K562 (cell line): ENCODE measurements at regions not wholly inside any gene's neighbourhood (a gene's known extent, or its start where the extent isn't known, plus 50 kb on each side); places are given as distances from the start of the nearest gene placed in this dataset.

Experiments used
- ATAC-seq: fragments of 200-7000 bp; cut with Tn5 transposase; 3 replicates; pipeline ENCODE4 v1.9.1; 2020; ENCODE audit warnings: moderate library complexity
- BruUV-seq: library from RNA; stranded (reverse); fragments of 400-500 nt; replicated peaks from 2 replicates; lab custom pipeline; 2021; lab: Mats Ljungman, UMichigan
- CTCF ChIA-PET: fragments of 300-600 bp; formaldehyde crosslinking; extraction: SDS; loops from one replicate; lab custom pipeline; 2021; ENCODE audit warnings: low intra/inter-chr PET ratio; lab: Yijun Ruan, JAX
- POLR2A ChIA-PET: fragments of 300-600, 350-650 bp; sonication (Branson Sonifier 250); formaldehyde crosslinking; extraction: SDS; loops from one replicate; lab custom pipeline; 2021; ENCODE audit warnings: antibody characterized with exemption, inconsistent platforms; lab: Yijun Ruan, JAX
- DNase-seq, 4 experiments: peaks; one replicate each; pipeline versions ENCODE4 v3.0.0 to v3.0.0-alpha.2; 2011 to 2018; ENCODE audit warnings: low spot score in 3 of 4, mixed read lengths in 3 of 4; ENCODE audit errors: extremely low read depth in 1 of 4
- FAIRE-seq: peaks from 2 replicates; lab custom pipeline; 2011; peaks lifted over from hg19 to GRCh38; lab: Jason Lieb, UNC
- H2AFZ ChIP-seq: 2 replicates; pipeline ENCODE4 v1.6.0; 2011; ENCODE audit warnings: low read depth, low read length, control low read depth, inconsistent platforms
- H3K27ac ChIP-seq: fragments of 200-600 bp; 3 replicates; pipeline ENCODE4 v1.8.0; 2011; ENCODE audit warnings: low read depth, mild to moderate bottlenecking, control low read depth, inconsistent platforms, low read length, moderate library complexity, mixed read lengths; ENCODE audit errors: extremely low read depth
- H3K27me3 ChIP-seq, 2 experiments: fragments of 300-600 bp in 1 of 2; 2 replicates in 1 of 2; 3 replicates in 1 of 2; pipeline versions ENCODE4 v1.6.0 to v1.8.0; 2011; ENCODE audit warnings: inconsistent platforms in 2 of 2, low read length in 2 of 2, mild to moderate bottlenecking in 1 of 2, mixed read lengths in 1 of 2, moderate library complexity in 1 of 2; ENCODE audit not compliant: control insufficient read depth in 2 of 2, insufficient read depth in 2 of 2
- H3K36me3 ChIP-seq: fragments of 300-600 bp; 3 replicates; pipeline ENCODE4 v1.8.0; 2011; ENCODE audit warnings: mild to moderate bottlenecking, low read length, inconsistent platforms; ENCODE audit not compliant: control insufficient read depth, insufficient read depth
- H3K4me1 ChIP-seq, 2 experiments: fragments of 200-600 bp in 1 of 2; replicated peaks in 1 of 2; 2 replicates in 1 of 2; 3 replicates in 1 of 2; pipeline versions ENCODE4 v1.5.1 to v1.8.0; 2011; ENCODE audit warnings: inconsistent platforms in 2 of 2, low read length in 2 of 2, mild to moderate bottlenecking in 1 of 2, mixed read lengths in 1 of 2, moderate library complexity in 1 of 2; ENCODE audit not compliant: control insufficient read depth in 2 of 2, insufficient read depth in 2 of 2
- H3K4me2 ChIP-seq: 2 replicates; pipeline ENCODE4 v1.6.1; 2011; ENCODE audit warnings: low read length, control low read depth, inconsistent platforms, mixed read lengths; ENCODE audit not compliant: insufficient read depth
- H3K4me3 ChIP-seq: fragments of 200-600 bp; sonication (generic), shearing (Covaris generic); 2 replicates; pipeline ENCODE4 v1.5.1; 2016; ENCODE audit warnings: control low read depth, inconsistent platforms
- H3K79me2 ChIP-seq: fragments of 200-600 bp; 3 replicates; pipeline ENCODE4 v1.8.0; 2011; ENCODE audit warnings: low read length, inconsistent platforms; ENCODE audit not compliant: control insufficient read depth, insufficient read depth
- H3K9ac ChIP-seq, 2 experiments: 2 replicates each; pipeline versions ENCODE4 v1.6.0 to v1.6.1; 2011; ENCODE audit warnings: low read depth in 2 of 2, low read length in 2 of 2, control low read depth in 1 of 2, inconsistent platforms in 1 of 2, mild to moderate bottlenecking in 1 of 2, mixed read lengths in 1 of 2; ENCODE audit not compliant: insufficient read depth in 1 of 2
- H3K9me1 ChIP-seq: one replicate; pipeline ENCODE4 v1.6.0; 2011; ENCODE audit warnings: inconsistent platforms, mild to moderate bottlenecking, low read length, moderate library complexity; ENCODE audit not compliant: control insufficient read depth, insufficient read depth
- H3K9me3 ChIP-seq: replicated peaks from 2 replicates; pipeline ENCODE4 v1.5.1; 2011; ENCODE audit warnings: low read depth, low read length, inconsistent platforms; ENCODE audit not compliant: control insufficient read depth, insufficient read depth
- H4K20me1 ChIP-seq: replicated peaks from 2 replicates; pipeline ENCODE4 v1.6.1; 2011; ENCODE audit warnings: low read length, inconsistent platforms, mixed read lengths; ENCODE audit not compliant: control insufficient read depth, insufficient read depth
- ARID4B ChIP-seq: sonication (generic); formaldehyde crosslinking; IDR thresholded peaks from 2 replicates; pipeline ENCODE4 v1.8.0; 2022; ENCODE audit warnings: mild to moderate bottlenecking, missing genetic modification reagents
- BDP1 ChIP-seq: IDR thresholded peaks from 3 replicates; pipeline ENCODE4 v1.6.1; 2011; ENCODE audit not compliant: insufficient read length, insufficient read depth
- C11orf30 ChIP-seq: fragments of 450-650 bp; IDR thresholded peaks from 2 replicates; pipeline ENCODE4 v1.6.1; 2016; ENCODE audit warnings: low read depth, mild to moderate bottlenecking
- FOXA1 ChIP-seq: fragments of 450-650 bp; IDR thresholded peaks from 2 replicates; pipeline ENCODE4 v1.6.1; 2016; ENCODE audit warnings: mild to moderate bottlenecking, borderline replicate concordance
- HNRNPL ChIP-seq: fragments of 200-400 bp; formaldehyde crosslinking; IDR thresholded peaks from 2 replicates; pipeline ENCODE4 v1.6.1; 2017; ENCODE audit warnings: low read depth, mild to moderate bottlenecking, low read length
- MAFF ChIP-seq: IDR thresholded peaks from 2 replicates; pipeline ENCODE4 v1.6.1; 2012; ENCODE audit warnings: low read length, improper control_type of control experiment
- MAFG ChIP-seq: fragments of 450-650 bp; conservative IDR thresholded peaks from 2 replicates; pipeline ENCODE4 v1.6.1; 2016; ENCODE audit warnings: missing genetic modification characterization, missing compliant biosample characterization
- NFE2L1 ChIP-seq: fragments of 450-650 bp; IDR thresholded peaks from 2 replicates; pipeline ENCODE4 v1.6.1; 2016; ENCODE audit warnings: missing genetic modification characterization, low read depth, mild to moderate bottlenecking, missing compliant biosample characterization, moderate library complexity, borderline replicate concordance
- POLR2B ChIP-seq: fragments of 450-650 bp; IDR thresholded peaks from 2 replicates; pipeline ENCODE4 v1.6.1; 2018; ENCODE audit warnings: low read depth; ENCODE audit not compliant: partially characterized antibody
- SREBF1 ChIP-seq: fragments of 150-350 bp; IDR thresholded peaks from 2 replicates; pipeline ENCODE4 v1.6.1; 2014; ENCODE audit warnings: antibody characterized with exemption, low read depth, low read length, borderline replicate concordance
- ZNF324 ChIP-seq: fragments of 250-450 bp; sonication (Bioruptor Pico); IDR thresholded peaks from 2 replicates; pipeline ENCODE4 v1.4.0; 2020; ENCODE audit warnings: mild to moderate bottlenecking
- ZNF764 ChIP-seq: fragments of 250-450 bp; sonication (Bioruptor Pico); IDR thresholded peaks from 2 replicates; pipeline ENCODE4 v1.4.0; 2020; ENCODE audit warnings: low read depth, mild to moderate bottlenecking, moderate library complexity
- ZSCAN32 ChIP-seq: fragments of 450-650 bp; formaldehyde crosslinking; IDR thresholded peaks from 2 replicates; pipeline ENCODE4 v1.4.0; 2020; ENCODE audit warnings: mild to moderate bottlenecking, moderate library complexity
- WGBS: fragments of 100-300 bp; shearing (Covaris generic); methylation state at CpG from one replicate; pipeline ENCODE4 v1.1.6; 2016; ENCODE audit warnings: low coverage, mixed read lengths; ENCODE audit not compliant: insufficient coverage; ENCODE audit errors: missing lambda C conversion rate; 5-methylcytosine and 5-hydroxymethylcytosine counted together
- in situ Hi-C: fragments of 300-500 bp; cut with MboI; formaldehyde crosslinking; loops from 4 replicates; pipeline ENCODE4 v1.15.0; 2018; ENCODE audit warnings: inconsistent platforms, mixed read lengths
- intact Hi-C: fragments of 100-400 bp; cut with micrococcal nuclease; formaldehyde crosslinking; loops from 2 replicates; pipeline ENCODE4 v1.14.2; 2022

- FAIRE-seq: no peak
- CTCF ChIA-PET: no interaction called here
- no peaks in the 10 kb centered on the region for H3K9me1 ChIP-seq
- no peak overlapping the region for H3K27ac ChIP-seq
- intact Hi-C loops: no loop called here
- H3K79me2 ChIP-seq: no peaks in the 10 kb centered on the region
- 3% methylated on average over 5 of the region's 5 CpGs for WGBS
- no peak overlapping the region for H3K9ac ChIP-seq
- H2AFZ ChIP-seq: no peak overlapping the region
- H3K27me3 ChIP-seq: no peaks in the 10 kb centered on the region
- H4K20me1 ChIP-seq: no peaks in the 10 kb centered on the region
- no peak overlapping the region for H3K4me2 ChIP-seq
- ATAC-seq: no peak
- POLR2A ChIA-PET: no interaction called here
- H3K4me1 ChIP-seq: no peaks in the 10 kb centered on the region
- no peaks in the 10 kb centered on the region for H3K36me3 ChIP-seq
- no TSS peak for BruUV-seq
- no peak for DNase-seq
- in situ Hi-C loops: no loop called here
- no peaks in the 10 kb centered on the region; the same call in 1 of the 2 replicates for H3K9me3 ChIP-seq
- H3K4me3 ChIP-seq: no peak overlapping the region
- no peak for TF ChIP-seq ARID4B (CRISPR knock-in tag)
- no peak for TF ChIP-seq BDP1
- TF ChIP-seq POLR2B: no peak
- TF ChIP-seq MAFF: 0 out of 2 replicates have a peak, but pooled peaks have one; percentile 45
- no peak for TF ChIP-seq ZSCAN32 (CRISPR knock-in tag)
- TF ChIP-seq C11orf30: peak; percentile 15; the same call in 1 of the 2 replicates
- TF ChIP-seq SREBF1: no peak
- peak; percentile 41; the same call in 1 of the 2 replicates for TF ChIP-seq MAFG
- no peak for TF ChIP-seq FOXA1
- TF ChIP-seq NFE2L1 (tag): no peak
- TF ChIP-seq HNRNPL: no peak
- no peak for TF ChIP-seq ZNF764
- no peak for TF ChIP-seq ZNF324 (CRISPR knock-in tag)
Observed at GRCh38 chr7:49695971-49696370, 77.5 kb upstream of the VWC2 start.
